ENCODE measurements at regions not wholly inside any gene's neighbourhood (a gene's known extent, or its start where the extent isn't known, plus 50 kb on each side); places are given as distances from the start of the nearest gene placed in this dataset.
"Not testable (repeated sequence)": the region's sequence is repeated elsewhere in the genome, so short reads cannot be mapped to it uniquely, and the experiment has no call there.

DNA sequence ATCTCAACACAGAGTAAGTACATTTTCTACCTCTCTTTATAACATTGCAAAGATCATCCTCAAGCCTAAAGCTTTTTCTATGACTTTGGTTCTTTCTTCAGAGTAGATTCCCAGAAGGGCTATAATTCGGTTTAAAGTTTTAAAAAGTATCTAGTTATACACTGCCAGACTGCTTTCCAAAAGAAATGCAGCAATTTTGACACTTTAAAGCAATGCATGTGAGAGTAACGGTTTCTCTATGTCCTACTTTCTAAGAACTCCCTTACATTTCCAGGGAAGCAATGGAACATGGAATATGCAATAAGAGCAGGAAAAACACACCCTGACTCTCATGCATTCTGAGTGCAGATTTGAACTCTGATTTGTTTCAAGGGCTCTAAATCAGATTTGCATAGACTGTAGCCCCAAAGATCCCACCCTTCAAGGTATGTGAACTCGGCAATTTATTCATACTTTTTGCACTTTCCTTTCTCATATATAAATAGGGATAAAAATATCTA is 331.6 kb downstream of the HHIPL2 start:
- peaks cover 1% of the 10 kb centered on the region for H3K36me3 Mint-ChIP-seq (ENCODE audit: low read depth)
- H3K27ac Mint-ChIP-seq, result no peak overlapping the region
- intact Hi-C loops (cut with micrococcal nuclease), result no loop called here
- DNase-seq, result no peak
- no peaks in the 10 kb centered on the region for H3K4me1 Mint-ChIP-seq (ENCODE audit: low read depth)
- peaks cover 18% of the 10 kb centered on the region for H3K9me3 Mint-ChIP-seq
- CTCF ChIA-PET, result no interaction called here
- no peak overlapping the region for H3K4me3 Mint-ChIP-seq
- no peaks in the 10 kb centered on the region for H3K27me3 Mint-ChIP-seq (ENCODE audit: low read depth)

DNA sequence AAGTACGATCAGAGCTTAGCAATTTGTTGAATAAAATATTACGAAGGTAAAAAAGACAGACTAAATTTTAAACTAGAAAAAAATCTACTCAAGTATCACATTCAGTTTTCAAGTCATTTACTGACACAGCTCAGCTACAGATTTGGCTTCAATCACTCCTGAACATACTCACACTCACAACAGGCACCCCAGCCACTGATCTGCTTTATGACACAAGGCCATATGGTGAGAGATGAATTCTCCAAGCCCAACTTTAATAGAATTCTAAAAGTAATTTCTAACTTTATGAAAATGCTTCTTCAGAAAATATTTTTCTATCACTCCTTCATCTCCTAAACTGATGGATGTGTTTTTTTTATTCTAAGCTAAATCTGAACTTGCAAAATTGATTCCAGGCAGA is 337.1 kb downstream of the HHIPL2 start:
- intact Hi-C loops (cut with micrococcal nuclease), result no loop called here
- DNase-seq, result no peak
- H3K27me3 Mint-ChIP-seq (ENCODE audit: low read depth), result no peaks in the 10 kb centered on the region
- H3K4me3 Mint-ChIP-seq, result no peak overlapping the region
- H3K27ac Mint-ChIP-seq, result no peak overlapping the region
- CTCF ChIA-PET, result no interaction called here
- H3K36me3 Mint-ChIP-seq (ENCODE audit: low read depth), result no peaks in the 10 kb centered on the region
- no peaks in the 10 kb centered on the region for H3K4me1 Mint-ChIP-seq (ENCODE audit: low read depth)
- no peaks in the 10 kb centered on the region for H3K9me3 Mint-ChIP-seq

DNA sequence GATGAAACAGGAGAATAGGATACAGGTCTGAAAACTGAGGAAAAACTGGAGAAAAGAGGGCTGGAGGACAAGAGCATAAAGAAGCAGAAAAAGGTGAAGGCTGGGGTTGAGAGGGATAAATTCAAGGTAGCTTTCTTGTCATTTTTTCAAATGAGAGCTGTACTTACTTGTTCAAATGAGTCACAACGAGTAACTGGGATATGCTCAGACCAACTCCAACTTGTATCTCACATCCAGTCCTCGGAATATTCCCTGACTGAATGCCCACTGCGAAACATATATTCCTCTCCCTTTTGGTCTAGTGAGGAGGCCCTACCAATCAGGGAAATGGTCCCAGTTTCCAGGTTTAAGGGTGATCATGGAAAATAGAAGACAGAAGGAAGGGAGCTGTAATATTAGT is 343.4 kb downstream of the HHIPL2 start:
- Mint-ChIP-seq H3K4me3 (no peak overlapping the region), H3K36me3 (ENCODE audit: low read depth) (no peaks in the 10 kb centered on the region), H3K27me3 (ENCODE audit: low read depth) (no peaks in the 10 kb centered on the region), H3K9me3 (no peaks in the 10 kb centered on the region), H3K4me1 (ENCODE audit: low read depth) (no peaks in the 10 kb centered on the region), H3K27ac (no peak overlapping the region)
- intact Hi-C loops (cut with micrococcal nuclease), result no loop called here
- no peak for DNase-seq
- CTCF ChIA-PET, result interaction anchor here (0.6 kb wide), 1 partner anchor 177 kb away, joined by 3 read pairs; no protein-coding TSS in a partner anchor

DNA sequence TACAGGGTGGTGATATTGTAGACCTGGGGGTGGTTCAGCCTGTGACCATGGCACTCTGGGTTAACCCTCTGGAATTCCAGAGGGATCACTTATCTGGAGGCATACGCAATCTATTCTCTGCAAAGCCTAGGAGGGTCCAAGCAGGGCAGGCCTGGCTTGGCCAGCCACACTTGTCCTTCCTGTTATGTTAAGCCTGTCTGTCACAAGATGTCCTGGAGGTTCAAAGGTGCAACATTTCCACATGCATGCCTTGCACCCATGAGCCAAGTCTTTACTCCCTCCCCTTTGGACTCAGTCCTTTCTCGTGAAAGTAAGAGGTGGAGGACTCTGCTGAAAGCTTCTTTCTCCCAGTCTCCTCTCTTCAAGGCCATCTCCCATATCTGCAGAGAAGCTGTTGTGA is 345.1 kb downstream of the HHIPL2 start:
- CTCF ChIA-PET, result no interaction called here
- no peaks in the 10 kb centered on the region for H3K27me3 Mint-ChIP-seq (ENCODE audit: low read depth)
- intact Hi-C loops (cut with micrococcal nuclease), result no loop called here

DNA sequence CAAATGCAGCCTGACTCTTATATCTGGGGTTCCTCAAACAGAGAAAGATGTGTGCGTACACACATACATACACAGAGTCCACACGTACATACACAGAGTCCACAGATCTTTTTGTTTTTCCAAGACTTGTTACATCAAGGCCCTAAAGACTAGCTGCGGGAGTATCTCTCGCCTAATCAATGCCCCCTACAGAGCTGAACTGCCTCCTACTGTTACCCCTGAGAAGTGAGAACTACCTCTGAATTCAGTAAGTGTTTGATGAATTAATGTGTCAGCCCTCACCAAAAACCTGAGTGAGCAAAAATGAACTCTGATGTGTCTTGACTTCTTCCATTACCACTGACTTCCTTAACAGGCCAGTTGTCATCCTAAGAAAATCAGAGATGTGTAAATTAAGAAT is 351.2 kb downstream of the HHIPL2 start:
- Mint-ChIP-seq H3K4me3 (no peak overlapping the region), H3K27me3 (ENCODE audit: low read depth) (no peaks in the 10 kb centered on the region), H3K36me3 (ENCODE audit: low read depth) (no peaks in the 10 kb centered on the region), H3K4me1 (ENCODE audit: low read depth) (no peaks in the 10 kb centered on the region), H3K27ac (no peak overlapping the region), H3K9me3 (no peaks in the 10 kb centered on the region)
- intact Hi-C loops (cut with micrococcal nuclease), result loop anchor here (10.0 kb wide), 1 partner anchor 258 kb away; no protein-coding TSS in a partner anchor
- DNase-seq, result no peak
- CTCF ChIA-PET, result interaction anchor here (0.6 kb wide), 1 partner anchor 70 kb away, joined by 3 read pairs; no protein-coding TSS in a partner anchor

More for the DNA sequence above, 345.1 kb downstream of the HHIPL2 start:
- Mint-ChIP-seq H3K4me3 (no peak overlapping the region), H3K27ac (no peak overlapping the region), H3K36me3 (ENCODE audit: low read depth) (no peaks in the 10 kb centered on the region), H3K9me3 (no peaks in the 10 kb centered on the region), H3K4me1 (ENCODE audit: low read depth) (no peaks in the 10 kb centered on the region)
- DNase-seq, result no peak

DNA sequence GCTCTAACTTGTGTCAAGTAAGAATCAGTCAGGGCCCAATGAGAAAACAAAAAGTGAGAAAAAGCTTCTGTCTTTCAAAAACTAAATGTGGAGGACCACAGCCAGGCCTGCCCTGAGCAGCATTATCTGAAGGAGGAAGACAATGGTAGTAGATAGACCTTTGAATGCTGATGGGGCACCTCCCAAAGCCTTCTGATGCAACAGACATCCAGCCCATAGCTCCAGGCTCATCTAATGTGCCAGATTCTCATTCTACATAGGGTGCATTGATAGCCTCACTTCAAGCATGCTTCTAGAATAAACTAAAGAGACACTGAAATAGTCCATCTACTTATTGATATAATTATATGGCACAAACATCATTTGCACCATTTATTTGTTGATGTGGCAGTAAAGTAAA is 351.6 kb downstream of the HHIPL2 start:
- no peaks in the 10 kb centered on the region for H3K9me3 Mint-ChIP-seq
- no peak for DNase-seq
- no peaks in the 10 kb centered on the region for H3K4me1 Mint-ChIP-seq (ENCODE audit: low read depth)
- no peaks in the 10 kb centered on the region for H3K27me3 Mint-ChIP-seq (ENCODE audit: low read depth)
- intact Hi-C loops (cut with micrococcal nuclease), result loop anchor here (10.0 kb wide), 1 partner anchor 259 kb away; no protein-coding TSS in a partner anchor
- no peaks in the 10 kb centered on the region for H3K36me3 Mint-ChIP-seq (ENCODE audit: low read depth)
- CTCF ChIA-PET, result no interaction called here
- H3K27ac Mint-ChIP-seq, result no peak overlapping the region
- no peak overlapping the region for H3K4me3 Mint-ChIP-seq

DNA sequence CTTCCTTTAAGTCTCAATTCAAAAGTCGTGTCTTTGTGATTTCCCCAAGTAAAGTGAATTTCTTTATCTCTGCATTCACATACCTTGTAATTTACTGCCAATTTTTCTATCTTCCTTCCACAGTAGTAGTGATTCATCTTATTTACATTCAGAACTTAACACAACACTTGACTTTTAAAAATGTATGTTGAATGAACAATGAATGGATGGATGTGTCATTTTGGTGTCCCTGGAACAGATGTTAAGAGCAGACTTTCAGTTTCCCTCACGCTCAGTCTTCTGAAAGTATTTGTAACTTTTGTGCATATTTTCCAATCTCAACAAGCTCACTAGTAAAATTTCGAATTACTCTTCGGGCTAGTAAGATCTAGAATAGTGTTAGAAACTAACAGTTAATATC is 352.0 kb downstream of the HHIPL2 start:
- H3K4me1 Mint-ChIP-seq (ENCODE audit: low read depth), result no peaks in the 10 kb centered on the region
- H3K4me3 Mint-ChIP-seq, result no peak overlapping the region
- CTCF ChIA-PET, result no interaction called here
- intact Hi-C loops (cut with micrococcal nuclease), result loop anchor here (10.0 kb wide), 1 partner anchor 259 kb away; no protein-coding TSS in a partner anchor
- H3K27me3 Mint-ChIP-seq (ENCODE audit: low read depth), result no peaks in the 10 kb centered on the region
- no peaks in the 10 kb centered on the region for H3K36me3 Mint-ChIP-seq (ENCODE audit: low read depth)
- DNase-seq, result no peak
- no peak overlapping the region for H3K27ac Mint-ChIP-seq
- no peaks in the 10 kb centered on the region for H3K9me3 Mint-ChIP-seq

DNA sequence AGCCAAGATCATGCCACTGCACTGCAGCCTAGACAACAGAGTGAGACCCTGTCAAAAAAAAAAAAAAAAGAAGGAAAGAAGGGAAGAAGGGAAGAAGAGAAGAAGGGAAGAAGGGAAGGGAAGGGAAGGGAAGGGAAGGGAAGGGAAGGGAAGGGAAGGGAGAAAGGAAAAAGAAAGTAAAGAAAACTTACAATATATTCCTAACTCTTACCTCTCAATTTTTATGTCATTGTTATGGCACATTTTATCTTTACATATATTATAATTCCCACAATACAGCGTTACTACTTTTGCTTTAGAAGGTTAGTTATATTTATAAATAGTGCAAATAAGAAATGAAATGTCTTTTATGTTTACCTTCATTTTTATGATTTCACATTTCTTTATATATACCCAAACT is 358.7 kb downstream of the HHIPL2 start:
- Mint-ChIP-seq H3K9me3 (no peaks in the 10 kb centered on the region), H3K27me3 (ENCODE audit: low read depth) (no peaks in the 10 kb centered on the region), H3K36me3 (ENCODE audit: low read depth) (no peaks in the 10 kb centered on the region), H3K4me1 (ENCODE audit: low read depth) (no peaks in the 10 kb centered on the region), H3K27ac (no peak overlapping the region), H3K4me3 (no peak overlapping the region)
- DNase-seq, result no peak
- CTCF ChIA-PET, result interaction anchor here (0.7 to 1.1 kb wide), 2 partner anchors 10 to 94 kb away, joined by 3 read pairs; no protein-coding TSS in a partner anchor
- intact Hi-C loops (cut with micrococcal nuclease), result no loop called here

DNA sequence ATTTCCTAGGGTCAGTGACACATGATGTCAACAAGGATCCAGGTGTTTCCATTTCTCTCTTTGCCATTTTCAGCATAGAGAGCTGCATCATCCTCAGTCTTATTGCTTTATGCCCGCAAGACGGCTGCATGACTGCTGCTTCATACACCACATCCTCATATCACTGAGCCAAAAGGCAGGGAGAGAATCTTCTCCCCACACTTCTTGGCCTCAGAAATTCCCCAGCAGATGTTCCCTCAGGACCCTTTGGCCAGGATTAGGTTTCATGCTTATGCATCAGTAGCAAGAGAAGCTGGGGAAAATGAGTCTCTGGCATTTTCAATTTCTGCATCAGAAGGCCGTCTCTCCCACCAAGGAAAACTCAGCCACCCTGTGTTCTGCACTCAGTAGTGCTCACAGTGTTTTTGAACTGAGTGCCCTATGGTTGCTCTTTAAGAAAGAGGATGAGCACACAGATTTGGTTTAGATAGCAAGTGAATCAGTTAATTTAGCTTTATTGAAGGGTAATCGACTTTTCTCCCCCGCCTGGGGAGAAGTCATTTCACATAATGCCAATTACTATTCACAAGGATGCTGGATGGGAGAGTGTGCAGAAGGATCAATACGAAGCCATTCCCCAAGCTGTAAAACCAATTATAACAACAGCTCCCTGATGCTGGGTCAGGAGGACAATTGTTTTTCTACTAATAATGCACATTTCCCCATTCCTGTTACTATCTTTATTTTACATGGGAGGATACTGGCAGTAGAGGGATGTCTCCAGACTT is 360.2 kb downstream of the HHIPL2 start:
- CTCF ChIA-PET, result interaction anchor here (1.1 to 1.2 kb wide), 2 partner anchors 92 to 699 kb away, joined by 3 read pairs; no protein-coding TSS in a partner anchor
- no peak overlapping the region for H3K4me3 Mint-ChIP-seq
- DNase-seq, result no peak
- H3K27me3 Mint-ChIP-seq (ENCODE audit: low read depth), result no peaks in the 10 kb centered on the region
- H3K4me1 Mint-ChIP-seq (ENCODE audit: low read depth), result no peaks in the 10 kb centered on the region
- no peak overlapping the region for H3K27ac Mint-ChIP-seq
- peaks cover 3% of the 10 kb centered on the region for H3K9me3 Mint-ChIP-seq
- no peaks in the 10 kb centered on the region for H3K36me3 Mint-ChIP-seq (ENCODE audit: low read depth)
- intact Hi-C loops (cut with micrococcal nuclease), result no loop called here

DNA sequence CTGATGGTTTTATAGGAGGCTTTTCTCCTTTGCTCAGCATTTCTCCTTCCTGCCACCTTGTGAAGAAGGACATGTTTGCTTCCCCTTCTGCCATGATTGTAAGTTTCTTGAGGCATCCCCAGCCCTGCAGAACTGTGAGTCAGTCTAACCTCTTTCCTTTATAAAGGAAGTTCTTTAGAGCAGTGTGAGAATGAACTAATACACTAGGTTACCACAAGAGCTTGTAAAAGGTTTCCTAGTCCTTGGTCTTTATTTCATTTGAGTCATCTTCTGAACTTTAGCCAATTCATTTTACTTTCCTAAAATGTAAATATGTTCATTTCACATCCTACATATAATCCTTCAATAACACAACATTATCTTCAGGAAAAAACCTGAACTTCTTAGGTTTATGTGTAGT is 365.3 kb downstream of the HHIPL2 start:
- no peak overlapping the region for H3K4me3 Mint-ChIP-seq
- DNase-seq, result no peak
- H3K27me3 Mint-ChIP-seq (ENCODE audit: low read depth), result no peaks in the 10 kb centered on the region
- CTCF ChIA-PET, result interaction anchor here (0.7 kb wide), 1 partner anchor 237 kb away, joined by 5 read pairs; no protein-coding TSS in a partner anchor
- H3K36me3 Mint-ChIP-seq (ENCODE audit: low read depth), result no peaks in the 10 kb centered on the region
- H3K27ac Mint-ChIP-seq, result no peak overlapping the region
- H3K4me1 Mint-ChIP-seq (ENCODE audit: low read depth), result no peaks in the 10 kb centered on the region
- intact Hi-C loops (cut with micrococcal nuclease), result no loop called here
- peaks cover 16% of the 10 kb centered on the region for H3K9me3 Mint-ChIP-seq

DNA sequence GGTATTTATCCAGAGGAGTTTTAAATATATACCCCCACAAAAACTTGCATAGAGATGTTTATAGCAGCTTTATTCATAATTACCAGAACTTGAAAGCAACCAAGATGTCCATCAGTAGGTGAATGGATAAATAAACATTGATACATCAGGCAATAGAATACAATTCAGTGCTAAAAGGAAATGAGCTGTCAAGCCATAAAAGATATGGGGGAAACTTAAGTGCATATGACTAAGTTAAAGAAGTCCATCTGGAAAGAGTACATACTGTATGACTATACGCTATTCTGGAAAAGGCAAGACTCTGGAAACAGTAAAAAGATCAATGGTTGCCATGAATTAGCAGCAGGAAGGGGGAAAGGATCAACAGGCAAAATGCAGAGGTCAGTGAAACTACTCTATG is 366.7 kb downstream of the HHIPL2 start:
- Mint-ChIP-seq H3K36me3 (ENCODE audit: low read depth) (no peaks in the 10 kb centered on the region), H3K27me3 (ENCODE audit: low read depth) (no peaks in the 10 kb centered on the region), H3K27ac (no peak overlapping the region), H3K4me3 (no peak overlapping the region), H3K9me3 (peaks cover 16% of the 10 kb centered on the region), H3K4me1 (ENCODE audit: low read depth) (no peaks in the 10 kb centered on the region)
- no peak for DNase-seq
- intact Hi-C loops (cut with micrococcal nuclease), result no loop called here
- CTCF ChIA-PET, result no interaction called here

DNA sequence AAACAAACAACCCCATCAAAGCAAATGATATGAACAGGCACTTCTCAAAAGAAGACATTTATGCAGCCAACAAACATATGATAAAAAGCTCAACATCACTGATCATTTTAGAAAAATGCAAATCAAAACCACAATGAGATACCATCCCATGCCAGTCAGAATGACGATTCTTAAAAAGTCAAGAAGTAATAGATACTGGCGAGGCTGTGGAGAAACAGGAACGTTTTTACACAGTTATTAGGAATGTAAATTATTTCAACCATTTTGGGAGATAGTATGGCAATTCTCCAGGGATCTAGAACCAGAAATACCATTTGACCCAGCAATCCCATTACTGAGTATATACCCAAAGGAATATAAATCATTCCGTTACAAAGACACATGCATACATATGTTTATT is 370.4 kb downstream of the HHIPL2 start:
- intact Hi-C loops (cut with micrococcal nuclease); H3K4me3 Mint-ChIP-seq; H3K27me3 Mint-ChIP-seq (ENCODE audit: low read depth); CTCF ChIA-PET; H3K27ac Mint-ChIP-seq; H3K36me3 Mint-ChIP-seq (ENCODE audit: low read depth); H3K4me1 Mint-ChIP-seq (ENCODE audit: low read depth); DNase-seq: not testable (repeated sequence)
- H3K9me3 Mint-ChIP-seq, result peaks cover 17% of the 10 kb centered on the region

DNA sequence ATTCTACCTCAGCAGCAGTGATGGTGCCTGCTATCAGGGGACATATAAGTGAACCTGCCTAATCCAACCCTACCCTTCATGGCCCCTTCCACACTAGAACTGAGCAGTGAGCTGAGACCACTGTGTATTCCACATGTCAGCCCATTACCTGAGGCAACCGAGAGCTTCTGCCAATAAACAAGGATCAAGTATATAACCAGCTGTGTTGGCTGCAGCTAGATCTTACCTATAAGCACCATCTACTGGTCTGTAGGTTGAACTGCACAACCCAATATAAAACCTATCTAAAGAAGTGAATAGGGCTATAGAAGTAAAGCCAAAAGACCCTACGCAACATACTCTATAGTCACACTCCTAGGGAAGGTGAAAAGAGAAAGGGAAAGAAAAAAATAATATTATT is 376.9 kb downstream of the HHIPL2 start:
- CTCF ChIA-PET, result interaction anchor here (1.3 to 1.8 kb wide), 3 partner anchors 75 to 571 kb away, joined by 3 to 6 read pairs (median 3); no protein-coding TSS in a partner anchor
- no peak overlapping the region for H3K27ac Mint-ChIP-seq
- H3K36me3 Mint-ChIP-seq (ENCODE audit: low read depth), result peaks cover 4% of the 10 kb centered on the region
- no peak for DNase-seq
- H3K4me1 Mint-ChIP-seq (ENCODE audit: low read depth), result no peaks in the 10 kb centered on the region
- intact Hi-C loops (cut with micrococcal nuclease), result loop anchor here (1.0 kb wide), 2 partner anchors 429 to 693 kb away; partner anchors contain the start of gene DUSP10
- H3K9me3 Mint-ChIP-seq, result peaks cover 21% of the 10 kb centered on the region
- no peaks in the 10 kb centered on the region for H3K27me3 Mint-ChIP-seq (ENCODE audit: low read depth)
- no peak overlapping the region for H3K4me3 Mint-ChIP-seq
